ENCODE measurements at regions not wholly inside any gene's neighbourhood (a gene's known extent, or its start where the extent isn't known, plus 50 kb on each side); places are given as distances from the start of the nearest gene placed in this dataset.
"Not testable (repeated sequence)": the region's sequence is repeated elsewhere in the genome, so short reads cannot be mapped to it uniquely, and the experiment has no call there.

DNA sequence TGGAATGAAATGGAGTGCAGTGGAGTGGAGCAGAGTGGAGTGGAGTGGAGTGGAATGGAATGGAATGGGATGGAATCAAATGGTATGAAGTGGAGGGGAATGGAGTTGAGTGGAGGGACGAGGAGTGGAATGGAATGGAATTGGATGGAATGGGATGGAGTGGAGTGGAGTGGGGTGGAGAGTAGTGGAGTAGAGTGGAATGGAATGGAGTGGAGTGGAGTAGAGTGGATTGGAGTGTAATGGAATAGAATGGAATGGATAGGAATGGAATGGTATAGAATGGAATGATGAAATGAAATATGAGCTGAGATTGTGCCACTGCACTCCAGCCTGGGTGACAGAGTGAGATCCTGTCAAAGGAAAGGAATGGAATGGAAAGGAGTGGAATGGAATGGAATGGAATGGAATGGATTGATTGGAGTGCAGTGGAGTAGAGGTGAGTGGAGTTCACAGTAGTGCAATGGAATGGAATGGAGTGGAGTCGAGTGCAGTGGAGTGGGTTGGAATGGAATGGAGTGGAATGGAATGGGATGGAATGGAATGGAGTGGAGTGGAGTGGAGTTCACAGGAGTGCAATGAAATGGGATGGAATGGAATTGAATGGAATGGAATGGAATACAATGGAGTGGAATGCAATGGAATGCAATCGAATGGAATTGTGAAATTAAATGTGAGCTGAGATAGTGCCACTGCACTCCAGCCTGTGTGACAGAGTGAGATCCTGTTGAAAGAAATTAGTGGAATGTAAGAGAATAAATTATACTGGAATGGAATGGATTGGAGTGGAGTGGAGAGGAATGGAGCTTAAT, 1274.7 kb upstream of the TPTE start:
- TF ChIP-seq, protein P1, sequence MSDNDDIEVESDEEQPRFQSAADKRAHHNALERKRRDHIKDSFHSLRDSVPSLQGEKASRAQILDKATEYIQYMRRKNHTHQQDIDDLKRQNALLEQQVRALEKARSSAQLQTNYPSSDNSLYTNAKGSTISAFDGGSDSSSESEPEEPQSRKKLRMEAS (IDR thresholded peaks at IDR 0.05; ENCODE audit: low read depth, low read length) = not testable (repeated sequence)
- TF ChIP-seq, protein P2, sequence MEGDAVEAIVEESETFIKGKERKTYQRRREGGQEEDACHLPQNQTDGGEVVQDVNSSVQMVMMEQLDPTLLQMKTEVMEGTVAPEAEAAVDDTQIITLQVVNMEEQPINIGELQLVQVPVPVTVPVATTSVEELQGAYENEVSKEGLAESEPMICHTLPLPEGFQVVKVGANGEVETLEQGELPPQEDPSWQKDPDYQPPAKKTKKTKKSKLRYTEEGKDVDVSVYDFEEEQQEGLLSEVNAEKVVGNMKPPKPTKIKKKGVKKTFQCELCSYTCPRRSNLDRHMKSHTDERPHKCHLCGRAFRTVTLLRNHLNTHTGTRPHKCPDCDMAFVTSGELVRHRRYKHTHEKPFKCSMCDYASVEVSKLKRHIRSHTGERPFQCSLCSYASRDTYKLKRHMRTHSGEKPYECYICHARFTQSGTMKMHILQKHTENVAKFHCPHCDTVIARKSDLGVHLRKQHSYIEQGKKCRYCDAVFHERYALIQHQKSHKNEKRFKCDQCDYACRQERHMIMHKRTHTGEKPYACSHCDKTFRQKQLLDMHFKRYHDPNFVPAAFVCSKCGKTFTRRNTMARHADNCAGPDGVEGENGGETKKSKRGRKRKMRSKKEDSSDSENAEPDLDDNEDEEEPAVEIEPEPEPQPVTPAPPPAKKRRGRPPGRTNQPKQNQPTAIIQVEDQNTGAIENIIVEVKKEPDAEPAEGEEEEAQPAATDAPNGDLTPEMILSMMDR (IDR thresholded peaks at IDR 0.05; ENCODE audit: low read depth, low read length) = not testable (repeated sequence)
- TF ChIP-seq POLR2A (IDR thresholded peaks at IDR 0.05; ENCODE audit: extremely low read depth, insufficient read length); MYC (IDR thresholded peaks at IDR 0.05; ENCODE audit: low read depth, low read length): not testable (repeated sequence)

Data from NB4 (cell line).